HG03135 (cell line): ENCODE measurements at regions not wholly inside any gene's neighbourhood (a gene's known extent, or its start where the extent isn't known, plus 50 kb on each side); places are given as distances from the start of the nearest gene placed in this dataset.

Source experiments
- ATAC-seq: cut with Tn5 transposase; IDR thresholded peaks from one replicate; pipeline ENCODE4 v1.9.1; 2021; ENCODE audit warnings: mild to moderate bottlenecking, moderate library complexity; ENCODE audit not compliant: unreplicated experiment

- ATAC-seq, result no peak
Measured at GRCh38 chr12:97408363-97408762, 54.2 kb upstream of the RMST start.

DNA sequence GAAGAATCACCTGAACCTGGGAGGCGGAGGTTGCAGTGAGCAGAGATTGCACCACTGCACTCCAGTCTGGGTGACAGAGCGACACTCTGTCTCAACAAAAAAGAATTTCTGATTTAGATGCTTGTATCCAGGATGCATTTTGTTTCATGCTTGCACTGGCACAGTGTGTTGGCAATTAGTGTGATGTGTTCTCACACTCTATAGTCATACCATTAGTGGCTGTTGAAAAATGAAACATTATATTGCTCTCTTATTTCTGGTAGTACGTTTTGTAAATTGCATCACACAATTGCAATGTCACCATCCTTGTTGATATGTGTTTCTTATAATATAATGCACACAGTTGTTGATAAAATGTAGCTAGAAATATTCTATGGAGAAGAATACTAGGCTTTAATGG is 51.3 kb upstream of the RMST start:
- ATAC-seq, result no peak
